K562 (cell line): ENCODE measurements at regions not wholly inside any gene's neighbourhood (a gene's known extent, or its start where the extent isn't known, plus 50 kb on each side); places are given as distances from the start of the nearest gene placed in this dataset.

ENCODE experiments used
- ATAC-seq: fragments of 200-7000 bp; cut with Tn5 transposase; 3 replicates; pipeline ENCODE4 v1.9.1; 2020; ENCODE audit warnings: moderate library complexity
- BruUV-seq: library from RNA; stranded (reverse); fragments of 400-500 nt; replicated peaks from 2 replicates; lab custom pipeline; 2021; lab: Mats Ljungman, UMichigan
- CTCF ChIA-PET: fragments of 300-600 bp; formaldehyde crosslinking; extraction: SDS; loops from one replicate; lab custom pipeline; 2021; ENCODE audit warnings: low intra/inter-chr PET ratio; lab: Yijun Ruan, JAX
- POLR2A ChIA-PET: fragments of 300-600, 350-650 bp; sonication (Branson Sonifier 250); formaldehyde crosslinking; extraction: SDS; loops from one replicate; lab custom pipeline; 2021; ENCODE audit warnings: antibody characterized with exemption, inconsistent platforms; lab: Yijun Ruan, JAX
- DNase-seq, 4 experiments: peaks; one replicate each; pipeline versions ENCODE4 v3.0.0 to v3.0.0-alpha.2; 2011 to 2018; ENCODE audit warnings: low spot score in 3 of 4, mixed read lengths in 3 of 4; ENCODE audit errors: extremely low read depth in 1 of 4
- FAIRE-seq: peaks from 2 replicates; lab custom pipeline; 2011; peaks lifted over from hg19 to GRCh38; lab: Jason Lieb, UNC
- H2AFZ ChIP-seq: 2 replicates; pipeline ENCODE4 v1.6.0; 2011; ENCODE audit warnings: low read depth, low read length, control low read depth, inconsistent platforms
- H3K27ac ChIP-seq: fragments of 200-600 bp; 3 replicates; pipeline ENCODE4 v1.8.0; 2011; ENCODE audit warnings: low read depth, mild to moderate bottlenecking, control low read depth, inconsistent platforms, low read length, moderate library complexity, mixed read lengths; ENCODE audit errors: extremely low read depth
- H3K27me3 ChIP-seq, 2 experiments: fragments of 300-600 bp in 1 of 2; 2 replicates in 1 of 2; 3 replicates in 1 of 2; pipeline versions ENCODE4 v1.6.0 to v1.8.0; 2011; ENCODE audit warnings: inconsistent platforms in 2 of 2, low read length in 2 of 2, mild to moderate bottlenecking in 1 of 2, mixed read lengths in 1 of 2, moderate library complexity in 1 of 2; ENCODE audit not compliant: control insufficient read depth in 2 of 2, insufficient read depth in 2 of 2
- H3K36me3 ChIP-seq: fragments of 300-600 bp; 3 replicates; pipeline ENCODE4 v1.8.0; 2011; ENCODE audit warnings: mild to moderate bottlenecking, low read length, inconsistent platforms; ENCODE audit not compliant: control insufficient read depth, insufficient read depth
- H3K4me1 ChIP-seq, 2 experiments: fragments of 200-600 bp in 1 of 2; replicated peaks in 1 of 2; 2 replicates in 1 of 2; 3 replicates in 1 of 2; pipeline versions ENCODE4 v1.5.1 to v1.8.0; 2011; ENCODE audit warnings: inconsistent platforms in 2 of 2, low read length in 2 of 2, mild to moderate bottlenecking in 1 of 2, mixed read lengths in 1 of 2, moderate library complexity in 1 of 2; ENCODE audit not compliant: control insufficient read depth in 2 of 2, insufficient read depth in 2 of 2
- H3K4me2 ChIP-seq: 2 replicates; pipeline ENCODE4 v1.6.1; 2011; ENCODE audit warnings: low read length, control low read depth, inconsistent platforms, mixed read lengths; ENCODE audit not compliant: insufficient read depth
- H3K4me3 ChIP-seq: fragments of 200-600 bp; sonication (generic), shearing (Covaris generic); 2 replicates; pipeline ENCODE4 v1.5.1; 2016; ENCODE audit warnings: control low read depth, inconsistent platforms
- H3K79me2 ChIP-seq: fragments of 200-600 bp; 3 replicates; pipeline ENCODE4 v1.8.0; 2011; ENCODE audit warnings: low read length, inconsistent platforms; ENCODE audit not compliant: control insufficient read depth, insufficient read depth
- H3K9ac ChIP-seq, 2 experiments: 2 replicates each; pipeline versions ENCODE4 v1.6.0 to v1.6.1; 2011; ENCODE audit warnings: low read depth in 2 of 2, low read length in 2 of 2, control low read depth in 1 of 2, inconsistent platforms in 1 of 2, mild to moderate bottlenecking in 1 of 2, mixed read lengths in 1 of 2; ENCODE audit not compliant: insufficient read depth in 1 of 2
- H3K9me1 ChIP-seq: one replicate; pipeline ENCODE4 v1.6.0; 2011; ENCODE audit warnings: inconsistent platforms, mild to moderate bottlenecking, low read length, moderate library complexity; ENCODE audit not compliant: control insufficient read depth, insufficient read depth
- H3K9me3 ChIP-seq: replicated peaks from 2 replicates; pipeline ENCODE4 v1.5.1; 2011; ENCODE audit warnings: low read depth, low read length, inconsistent platforms; ENCODE audit not compliant: control insufficient read depth, insufficient read depth
- H4K20me1 ChIP-seq: replicated peaks from 2 replicates; pipeline ENCODE4 v1.6.1; 2011; ENCODE audit warnings: low read length, inconsistent platforms, mixed read lengths; ENCODE audit not compliant: control insufficient read depth, insufficient read depth
- ARHGAP35 ChIP-seq: fragments of 450-650 bp; IDR thresholded peaks from 2 replicates; pipeline ENCODE4 v1.6.1; 2018; ENCODE audit not compliant: partially characterized antibody
- CREM ChIP-seq: IDR thresholded peaks from 2 replicates; pipeline ENCODE4 v1.6.1; 2014; ENCODE audit warnings: antibody characterized with exemption, low read depth
- EP400 ChIP-seq: fragments of 450-650 bp; IDR thresholded peaks from 2 replicates; pipeline ENCODE4 v1.6.1; 2017; ENCODE audit warnings: antibody characterized with exemption, mild to moderate bottlenecking, moderate library complexity
- ETS2 ChIP-seq: IDR thresholded peaks from 2 replicates; pipeline ENCODE4 v1.6.1; 2016; ENCODE audit warnings: borderline replicate concordance, missing genetic modification characterization, mild to moderate bottlenecking, moderate library complexity, missing compliant biosample characterization; ENCODE audit not compliant: poor library complexity, severe bottlenecking
- EZH2 ChIP-seq: IDR thresholded peaks from 2 replicates; pipeline ENCODE4 v1.6.1; 2012; ENCODE audit warnings: low read depth, mild to moderate bottlenecking, inconsistent platforms, low read length, borderline replicate concordance
- KLF6 ChIP-seq: fragments of 250-450 bp; sonication (Bioruptor Pico); IDR thresholded peaks from 2 replicates; pipeline ENCODE4 v1.4.0; 2020; ENCODE audit warnings: mild to moderate bottlenecking, moderate library complexity, borderline replicate concordance
- NCOA2 ChIP-seq, 2 experiments: fragments of 450-650 bp; IDR thresholded peaks; 2 replicates each; pipeline ENCODE4 v1.6.1; 2018; ENCODE audit warnings: mild to moderate bottlenecking in 2 of 2, moderate library complexity in 1 of 2; ENCODE audit not compliant: partially characterized antibody in 2 of 2
- PYGO2 ChIP-seq: fragments of 450-650 bp; IDR thresholded peaks from 2 replicates; pipeline ENCODE4 v1.6.1; 2016; ENCODE audit warnings: mild to moderate bottlenecking, missing genetic modification characterization, moderate library complexity, missing compliant biosample characterization
- RBM34 ChIP-seq: fragments of 200-400 bp; formaldehyde crosslinking; IDR thresholded peaks from 2 replicates; pipeline ENCODE4 v1.6.1; 2018; ENCODE audit warnings: low read length, borderline replicate concordance; ENCODE audit not compliant: insufficient read depth
- RHOXF2B ChIP-seq: fragments of 250-450 bp; sonication (Bioruptor Pico); conservative IDR thresholded peaks from 2 replicates; pipeline ENCODE4 v1.5.1; 2021
- SMAD1 ChIP-seq: fragments of 150-350 bp; IDR thresholded peaks from 2 replicates; pipeline ENCODE4 v1.6.1; 2014; ENCODE audit warnings: low read length, low read depth; ENCODE audit not compliant: partially characterized antibody
- TAF7 ChIP-seq: fragments of 450-650 bp; IDR thresholded peaks from 2 replicates; pipeline ENCODE4 v1.6.1; 2016; ENCODE audit warnings: missing genetic modification characterization, missing compliant biosample characterization
- YBX1 ChIP-seq: fragments of 450-650 bp; IDR thresholded peaks from 2 replicates; pipeline ENCODE4 v1.7.1; 2016; ENCODE audit warnings: mild to moderate bottlenecking
- ZNF121 ChIP-seq: sonication (generic); formaldehyde crosslinking; conservative IDR thresholded peaks from 2 replicates; pipeline ENCODE4 v1.8.0; 2022; ENCODE audit warnings: missing genetic modification reagents
- ZNF224 ChIP-seq: sonication (generic); formaldehyde crosslinking; IDR thresholded peaks from 2 replicates; pipeline ENCODE4 v1.8.0; 2022; ENCODE audit warnings: mild to moderate bottlenecking, missing genetic modification reagents
- ZNF77 ChIP-seq: fragments of 250-450 bp; sonication (Bioruptor Pico); IDR thresholded peaks from 2 replicates; pipeline ENCODE4 v1.5.0; 2020
- WGBS: fragments of 100-300 bp; shearing (Covaris generic); methylation state at CpG from one replicate; pipeline ENCODE4 v1.1.6; 2016; ENCODE audit warnings: low coverage, mixed read lengths; ENCODE audit not compliant: insufficient coverage; ENCODE audit errors: missing lambda C conversion rate; 5-methylcytosine and 5-hydroxymethylcytosine counted together
- in situ Hi-C: fragments of 300-500 bp; cut with MboI; formaldehyde crosslinking; loops from 4 replicates; pipeline ENCODE4 v1.15.0; 2018; ENCODE audit warnings: inconsistent platforms, mixed read lengths
- intact Hi-C: fragments of 100-400 bp; cut with micrococcal nuclease; formaldehyde crosslinking; loops from 2 replicates; pipeline ENCODE4 v1.14.2; 2022

DNA sequence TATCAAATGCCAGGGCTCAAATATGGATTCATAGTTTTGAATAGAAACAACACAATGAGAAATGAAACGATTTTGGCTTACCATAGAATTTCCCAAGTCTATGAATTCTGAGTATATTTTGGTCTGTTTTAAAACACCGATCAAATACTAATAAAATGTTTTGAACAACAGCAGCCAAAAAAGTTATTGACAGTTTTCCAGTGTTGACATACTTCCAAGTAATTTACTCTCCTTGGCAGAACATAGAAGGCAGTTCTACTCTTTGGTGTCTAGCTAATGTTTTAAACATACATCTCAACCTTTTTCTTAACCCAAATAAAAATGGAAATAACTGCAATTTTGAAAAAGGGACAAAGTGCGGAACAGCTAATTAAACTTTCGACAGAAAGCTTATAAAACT is 1419.8 kb downstream of the ADGRL3 start:
- DNase-seq: no peak
- intact Hi-C loops: no loop called here
- Histone ChIP-seq H3K79me2 (no peaks in the 10 kb centered on the region), H3K9ac (no peak overlapping the region), H3K9me3 (no peaks in the 10 kb centered on the region), H3K4me1 (no peaks in the 10 kb centered on the region), H2AFZ (no peak overlapping the region), H3K4me3 (no peak overlapping the region), H3K27ac (no peak overlapping the region), H3K9me1 (no peaks in the 10 kb centered on the region), H4K20me1 (no peaks in the 10 kb centered on the region), H3K27me3 (no peaks in the 10 kb centered on the region), H3K4me2 (no peak overlapping the region), H3K36me3 (no peaks in the 10 kb centered on the region)
- in situ Hi-C loops: no loop called here
- no TSS peak for BruUV-seq
- ChIA-PET POLR2A (no interaction called here), CTCF (no interaction called here)
- WGBS: 1% methylated on average over 4 of the region's 4 CpGs
- TF ChIP-seq RBM34 (no peak), YBX1 (no peak), ETS2 (tag) (no peak), TAF7 (no peak), EP400 (no peak), ARHGAP35 (no peak), SMAD1 (no peak), ZNF77 (CRISPR knock-in tag) (no peak), ZNF224 (CRISPR knock-in tag) (no peak), CREM (no peak), EZH2 (no peak), KLF6 (CRISPR knock-in tag) (no peak), PYGO2 (tag) (no peak), ZNF121 (CRISPR knock-in tag) (no peak), NCOA2 (IDR thresholded peaks at IDR 0.05; ENCODE audit: partially characterized antibody in 2 of 2) (no peak), RHOXF2B (CRISPR knock-in tag) (no peak)
- ATAC-seq: no peak
- FAIRE-seq: no peak
